B cell (primary cell): ENCODE measurements at regions not wholly inside any gene's neighbourhood (a gene's known extent, or its start where the extent isn't known, plus 50 kb on each side); places are given as distances from the start of the nearest gene placed in this dataset.

ENCODE experiments used
- CTCF ChIP-seq: fragments of 200-600 bp; IDR thresholded peaks from one replicate; pipeline ENCODE4 v1.8.0; 2022; ENCODE audit warnings: antibody characterized with exemption, mild to moderate bottlenecking
- EZH2 ChIP-seq: IDR thresholded peaks from 2 replicates; pipeline ENCODE4 v1.6.1; 2012; ENCODE audit warnings: borderline replicate concordance, low read depth, mild to moderate bottlenecking, moderate library complexity, low read length; ENCODE audit not compliant: insufficient read depth, poor library complexity, severe bottlenecking

GRCh38 chr14:81826081-81826480, 292.4 kb upstream of the SEL1L start:
- TF ChIP-seq CTCF (no peak), EZH2 (no peak)
